Activated T-cell treated with anti-CD3 and anti-CD28 coated beads, Interleukin-2, amount 50 U/mL, for 4 hours (primary cell): ENCODE measurements at regions not wholly inside any gene's neighbourhood (a gene's known extent, or its start where the extent isn't known, plus 50 kb on each side); places are given as distances from the start of the nearest gene placed in this dataset.
"Not testable (repeated sequence)": the region's sequence is repeated elsewhere in the genome, so short reads cannot be mapped to it uniquely, and the experiment has no call there.

Experiments
- ATAC-seq, 2 donors: fragments of 200-7000 bp; cut with Tn5 transposase; one replicate each; pipeline ENCODE4 v1.10.0; 2021
- DNase-seq: peaks from one replicate; pipeline ENCODE4 v3.0.0-alpha.2; 2020
- H3K27me3 Mint-ChIP-seq: one replicate; pipeline ENCODE4 v1.8.0; 2021; ENCODE audit warnings: low read depth, mixed read lengths
- H3K36me3 Mint-ChIP-seq: one replicate; pipeline ENCODE4 v1.8.0; 2022; ENCODE audit warnings: mixed read lengths; ENCODE audit not compliant: insufficient read depth
- H3K4me1 Mint-ChIP-seq: one replicate; pipeline ENCODE4 v1.8.0; 2021; ENCODE audit warnings: low read depth, mixed read lengths
- H3K4me3 Mint-ChIP-seq: one replicate; pipeline ENCODE4 v1.8.0; 2021; ENCODE audit warnings: mild to moderate bottlenecking, moderate library complexity, mixed read lengths
- H3K9me3 Mint-ChIP-seq: one replicate; pipeline ENCODE4 v1.8.0; 2021; ENCODE audit warnings: mixed read lengths

- Mint-ChIP-seq H3K4me1 (no peaks in the 10 kb centered on the region), H3K9me3 (no peaks in the 10 kb centered on the region), H3K4me3 (no peak overlapping the region), H3K27me3 (peaks cover 6% of the 10 kb centered on the region), H3K36me3 (no peaks in the 10 kb centered on the region)
- DNase-seq (no peak), ATAC-seq (no peak)
Observed at GRCh38 chr1:213602796-213603486, 384.8 kb upstream of the PROX1 start.

- Mint-ChIP-seq H3K4me3 (no peak overlapping the region), H3K36me3 (no peaks in the 10 kb centered on the region), H3K27me3 (peaks cover 6% of the 10 kb centered on the region), H3K4me1 (no peaks in the 10 kb centered on the region), H3K9me3 (no peaks in the 10 kb centered on the region)
- ATAC-seq (no peak), DNase-seq (no peak)
Observed at GRCh38 chr1:213604477-213604876, 383.3 kb upstream of the PROX1 start.

- no peak overlapping the region for H3K4me3 Mint-ChIP-seq
- H3K4me1 Mint-ChIP-seq = no peaks in the 10 kb centered on the region
- H3K27me3 Mint-ChIP-seq = peaks cover 6% of the 10 kb centered on the region
- H3K9me3 Mint-ChIP-seq = no peaks in the 10 kb centered on the region
- H3K36me3 Mint-ChIP-seq = no peaks in the 10 kb centered on the region
- no peak for DNase-seq
- ATAC-seq = no peak
Observed at GRCh38 chr1:213605732-213606131, 382.0 kb upstream of the PROX1 start.

GRCh38 chr1:213606252-213606820 lies 381.4 kb upstream of the PROX1 start:
- DNase-seq = no peak
- Mint-ChIP-seq H3K27me3 (peaks cover 8% of the 10 kb centered on the region), H3K9me3 (no peaks in the 10 kb centered on the region), H3K4me3 (no peak overlapping the region), H3K4me1 (no peaks in the 10 kb centered on the region), H3K36me3 (no peaks in the 10 kb centered on the region)
- no peak for ATAC-seq

- no peaks in the 10 kb centered on the region for H3K4me1 Mint-ChIP-seq
- H3K27me3 Mint-ChIP-seq = peaks cover 4% of the 10 kb centered on the region
- ATAC-seq (no peak), DNase-seq (no peak)
- no peaks in the 10 kb centered on the region for H3K9me3 Mint-ChIP-seq
- H3K36me3 Mint-ChIP-seq = no peaks in the 10 kb centered on the region
- no peak overlapping the region for H3K4me3 Mint-ChIP-seq
Observed at GRCh38 chr1:213613549-213613948, 374.2 kb upstream of the PROX1 start.

- no peaks in the 10 kb centered on the region for H3K9me3 Mint-ChIP-seq
- no peak for ATAC-seq
- H3K36me3 Mint-ChIP-seq = no peaks in the 10 kb centered on the region
- H3K4me3 Mint-ChIP-seq = no peak overlapping the region
- peaks cover 4% of the 10 kb centered on the region for H3K27me3 Mint-ChIP-seq
- no peak for DNase-seq
- H3K4me1 Mint-ChIP-seq = no peaks in the 10 kb centered on the region
Observed at GRCh38 chr1:213615226-213615916, 372.4 kb upstream of the PROX1 start.

- H3K27me3 Mint-ChIP-seq = peaks cover 3% of the 10 kb centered on the region
- DNase-seq (no peak), ATAC-seq (no peak)
- H3K9me3 Mint-ChIP-seq = no peaks in the 10 kb centered on the region
- no peak overlapping the region for H3K4me3 Mint-ChIP-seq
- H3K4me1 Mint-ChIP-seq = no peaks in the 10 kb centered on the region
- H3K36me3 Mint-ChIP-seq = no peaks in the 10 kb centered on the region
Observed at GRCh38 chr1:213617133-213617532, 370.6 kb upstream of the PROX1 start.

GRCh38 chr1:213618094-213618493 lies 369.7 kb upstream of the PROX1 start:
- H3K9me3 Mint-ChIP-seq = no peaks in the 10 kb centered on the region
- H3K27me3 Mint-ChIP-seq = peaks cover 3% of the 10 kb centered on the region
- no peaks in the 10 kb centered on the region for H3K36me3 Mint-ChIP-seq
- DNase-seq (no peak), ATAC-seq (no peak)
- H3K4me3 Mint-ChIP-seq = no peak overlapping the region
- peaks cover 5% of the 10 kb centered on the region for H3K4me1 Mint-ChIP-seq

- H3K27me3 Mint-ChIP-seq = peaks cover 3% of the 10 kb centered on the region
- no peak overlapping the region for H3K4me3 Mint-ChIP-seq
- H3K9me3 Mint-ChIP-seq = no peaks in the 10 kb centered on the region
- no peak for DNase-seq
- no peak for ATAC-seq
- no peaks in the 10 kb centered on the region for H3K36me3 Mint-ChIP-seq
- peaks cover 7% of the 10 kb centered on the region for H3K4me1 Mint-ChIP-seq
Observed at GRCh38 chr1:213619026-213619425, 368.7 kb upstream of the PROX1 start.

- peaks cover 7% of the 10 kb centered on the region for H3K4me1 Mint-ChIP-seq
- H3K4me3 Mint-ChIP-seq = no peak overlapping the region
- ATAC-seq = no peak
- no peaks in the 10 kb centered on the region for H3K9me3 Mint-ChIP-seq
- DNase-seq = no peak
- no peaks in the 10 kb centered on the region for H3K36me3 Mint-ChIP-seq
- no peaks in the 10 kb centered on the region for H3K27me3 Mint-ChIP-seq
Observed at GRCh38 chr1:213621077-213621476, 366.7 kb upstream of the PROX1 start.

- DNase-seq (no peak), ATAC-seq (peak in 1 of 2 donors; percentile 55)
- Mint-ChIP-seq H3K4me3 (no peak overlapping the region), H3K4me1 (peaks cover 7% of the 10 kb centered on the region), H3K9me3 (no peaks in the 10 kb centered on the region), H3K36me3 (no peaks in the 10 kb centered on the region), H3K27me3 (no peaks in the 10 kb centered on the region)
Observed at GRCh38 chr1:213622365-213623063, 365.3 kb upstream of the PROX1 start.

- ATAC-seq (no peak), DNase-seq (no peak)
- H3K4me3 Mint-ChIP-seq = no peak overlapping the region
- H3K36me3 Mint-ChIP-seq = no peaks in the 10 kb centered on the region
- H3K9me3 Mint-ChIP-seq = no peaks in the 10 kb centered on the region
- H3K27me3 Mint-ChIP-seq = no peaks in the 10 kb centered on the region
- peaks cover 7% of the 10 kb centered on the region for H3K4me1 Mint-ChIP-seq
Observed at GRCh38 chr1:213623064-213623581, 364.6 kb upstream of the PROX1 start.

- H3K27me3 Mint-ChIP-seq = no peaks in the 10 kb centered on the region
- no peak overlapping the region for H3K4me3 Mint-ChIP-seq
- H3K36me3 Mint-ChIP-seq = no peaks in the 10 kb centered on the region
- DNase-seq (no peak), ATAC-seq (no peak)
- peaks cover 7% of the 10 kb centered on the region for H3K4me1 Mint-ChIP-seq
- H3K9me3 Mint-ChIP-seq = no peaks in the 10 kb centered on the region
Observed at GRCh38 chr1:213623862-213624261, 363.9 kb upstream of the PROX1 start.

GRCh38 chr1:213636778-213637177 lies 351.0 kb upstream of the PROX1 start:
- H3K9me3 Mint-ChIP-seq, H3K36me3 Mint-ChIP-seq, H3K4me3 Mint-ChIP-seq, H3K4me1 Mint-ChIP-seq, H3K27me3 Mint-ChIP-seq, ATAC-seq, DNase-seq: not testable (repeated sequence)
